ENCODE measurements at regions not wholly inside any gene's neighbourhood (a gene's known extent, or its start where the extent isn't known, plus 50 kb on each side); places are given as distances from the start of the nearest gene placed in this dataset.
"Not testable (repeated sequence)": the region's sequence is repeated elsewhere in the genome, so short reads cannot be mapped to it uniquely, and the experiment has no call there.

- H3K27me3 Mint-ChIP-seq (ENCODE audit: insufficient read depth, low read depth) = peaks cover 13% of the 10 kb centered on the region
- no peak overlapping the region for H3K27ac ChIP-seq
- no peak overlapping the region for H2AFZ ChIP-seq (replicated peaks)
- no peaks in the 10 kb centered on the region for H3K9me3 Mint-ChIP-seq
- no peak overlapping the region for H3K4me3 ChIP-seq
- no peaks in the 10 kb centered on the region for H3K9me3 ChIP-seq (ENCODE audit: low read depth)
- H3K79me2 ChIP-seq (ENCODE audit: low read depth) = no peaks in the 10 kb centered on the region
- no peaks in the 10 kb centered on the region for H3K36me3 Mint-ChIP-seq
- TF ChIP-seq EZH2 (IDR thresholded peaks at IDR 0.05) (no peak), EZH2phosphoT487 (IDR thresholded peaks at IDR 0.05) (no peak)
- TF ChIP-seq, protein P1, sequence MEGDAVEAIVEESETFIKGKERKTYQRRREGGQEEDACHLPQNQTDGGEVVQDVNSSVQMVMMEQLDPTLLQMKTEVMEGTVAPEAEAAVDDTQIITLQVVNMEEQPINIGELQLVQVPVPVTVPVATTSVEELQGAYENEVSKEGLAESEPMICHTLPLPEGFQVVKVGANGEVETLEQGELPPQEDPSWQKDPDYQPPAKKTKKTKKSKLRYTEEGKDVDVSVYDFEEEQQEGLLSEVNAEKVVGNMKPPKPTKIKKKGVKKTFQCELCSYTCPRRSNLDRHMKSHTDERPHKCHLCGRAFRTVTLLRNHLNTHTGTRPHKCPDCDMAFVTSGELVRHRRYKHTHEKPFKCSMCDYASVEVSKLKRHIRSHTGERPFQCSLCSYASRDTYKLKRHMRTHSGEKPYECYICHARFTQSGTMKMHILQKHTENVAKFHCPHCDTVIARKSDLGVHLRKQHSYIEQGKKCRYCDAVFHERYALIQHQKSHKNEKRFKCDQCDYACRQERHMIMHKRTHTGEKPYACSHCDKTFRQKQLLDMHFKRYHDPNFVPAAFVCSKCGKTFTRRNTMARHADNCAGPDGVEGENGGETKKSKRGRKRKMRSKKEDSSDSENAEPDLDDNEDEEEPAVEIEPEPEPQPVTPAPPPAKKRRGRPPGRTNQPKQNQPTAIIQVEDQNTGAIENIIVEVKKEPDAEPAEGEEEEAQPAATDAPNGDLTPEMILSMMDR (IDR thresholded peaks at IDR 0.05) = no peak
- no peaks in the 10 kb centered on the region for H3K36me3 ChIP-seq
- no peak for DNase-seq (ENCODE audit: low spot score)
- H3K27me3 ChIP-seq = peaks cover 4% of the 10 kb centered on the region
- H3K4me1 ChIP-seq = no peaks in the 10 kb centered on the region
- H3K27ac Mint-ChIP-seq = no peak overlapping the region
- no peak overlapping the region for H3K4me3 Mint-ChIP-seq
- H4K20me1 ChIP-seq (ENCODE audit: low read depth) = no peaks in the 10 kb centered on the region
- H3K4me2 ChIP-seq = no peak overlapping the region
- no peak overlapping the region for H3K9ac ChIP-seq
- peaks cover 16% of the 10 kb centered on the region for H3F3A ChIP-seq (ENCODE audit: low read depth)
- no peaks in the 10 kb centered on the region for H3K4me1 Mint-ChIP-seq
Observed at GRCh38 chr1:112855152-112855828, 100.7 kb downstream of the SLC16A1 start.

- H3K4me2 ChIP-seq; H4K20me1 ChIP-seq (ENCODE audit: low read depth); DNase-seq (ENCODE audit: low spot score); H3K9ac ChIP-seq; H3K9me3 ChIP-seq (ENCODE audit: low read depth); H3K79me2 ChIP-seq (ENCODE audit: low read depth); H3K27ac ChIP-seq; H3K4me3 Mint-ChIP-seq; H3K9me3 Mint-ChIP-seq; H3K4me1 ChIP-seq; H3K4me1 Mint-ChIP-seq; H3K27ac Mint-ChIP-seq; H2AFZ ChIP-seq (replicated peaks); H3K36me3 Mint-ChIP-seq; H3K36me3 ChIP-seq; H3K4me3 ChIP-seq: not testable (repeated sequence)
- Histone ChIP-seq H3K27me3 (peaks cover 13% of the 10 kb centered on the region), H3F3A (ENCODE audit: low read depth) (peaks cover 19% of the 10 kb centered on the region)
- H3K27me3 Mint-ChIP-seq (ENCODE audit: insufficient read depth, low read depth) = peaks cover 13% of the 10 kb centered on the region
Observed at GRCh38 chr1:112854368-112854984, 101.5 kb downstream of the SLC16A1 start.

- not testable (repeated sequence) for H4K20me1 ChIP-seq (ENCODE audit: low read depth); H3K27ac ChIP-seq; H3K4me1 Mint-ChIP-seq; H2AFZ ChIP-seq (replicated peaks); H3K27ac Mint-ChIP-seq; H3K36me3 Mint-ChIP-seq; H3K4me1 ChIP-seq; H3K79me2 ChIP-seq (ENCODE audit: low read depth); H3K9ac ChIP-seq; H3K9me3 Mint-ChIP-seq; H3K36me3 ChIP-seq; DNase-seq (ENCODE audit: low spot score); H3K4me2 ChIP-seq; H3K4me3 Mint-ChIP-seq; H3K9me3 ChIP-seq (ENCODE audit: low read depth); H3K4me3 ChIP-seq
- Histone ChIP-seq H3F3A (ENCODE audit: low read depth) (peaks cover 19% of the 10 kb centered on the region), H3K27me3 (peaks cover 17% of the 10 kb centered on the region)
- H3K27me3 Mint-ChIP-seq (ENCODE audit: insufficient read depth, low read depth) = peaks cover 13% of the 10 kb centered on the region
Observed at GRCh38 chr1:112853915-112854314, 102.1 kb downstream of the SLC16A1 start.

DNA sequence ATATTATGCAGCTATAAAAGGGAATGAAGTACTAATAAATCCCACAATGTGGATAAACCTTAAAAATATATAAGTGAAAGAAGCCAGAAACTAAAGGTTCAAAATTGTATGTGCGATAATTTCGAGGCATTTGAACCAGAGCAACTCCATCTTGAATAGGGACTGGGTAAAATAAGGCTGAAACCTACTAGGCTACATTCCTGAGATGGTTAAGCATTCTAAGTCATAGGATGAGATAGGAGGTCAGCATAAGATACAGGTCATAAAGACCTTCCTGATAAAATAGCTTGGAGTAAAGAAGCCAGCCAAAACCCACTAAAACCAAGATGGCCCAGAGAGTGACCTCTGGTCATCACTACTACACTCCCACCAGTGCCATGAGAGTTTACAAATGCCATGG is 103.1 kb downstream of the SLC16A1 start:
- H3F3A ChIP-seq (ENCODE audit: low read depth) = peaks cover 16% of the 10 kb centered on the region
- Mint-ChIP-seq H3K4me1 (no peaks in the 10 kb centered on the region), H3K9me3 (no peaks in the 10 kb centered on the region), H3K4me3 (no peak overlapping the region), H3K36me3 (no peaks in the 10 kb centered on the region), H3K27me3 (ENCODE audit: insufficient read depth, low read depth) (peaks cover 13% of the 10 kb centered on the region), H3K27ac (no peak overlapping the region)
- no peak overlapping the region for H3K9ac ChIP-seq
- no peak overlapping the region for H3K4me3 ChIP-seq
- no peaks in the 10 kb centered on the region for H3K79me2 ChIP-seq (ENCODE audit: low read depth)
- no peak overlapping the region for H2AFZ ChIP-seq (replicated peaks)
- no peak overlapping the region for H3K27ac ChIP-seq
- TF ChIP-seq, protein P1 (IDR thresholded peaks at IDR 0.05) = no peak
- TF ChIP-seq EZH2phosphoT487 (IDR thresholded peaks at IDR 0.05) (no peak), EZH2 (IDR thresholded peaks at IDR 0.05) (no peak)
- no peak for DNase-seq (ENCODE audit: low spot score)
- H3K4me1 ChIP-seq = no peaks in the 10 kb centered on the region
- H3K27me3 ChIP-seq = peaks cover 17% of the 10 kb centered on the region
- H3K36me3 ChIP-seq = no peaks in the 10 kb centered on the region
- no peaks in the 10 kb centered on the region for H3K9me3 ChIP-seq (ENCODE audit: low read depth)
- no peak overlapping the region for H3K4me2 ChIP-seq
- H4K20me1 ChIP-seq (ENCODE audit: low read depth) = no peaks in the 10 kb centered on the region
